H1 (cell line): ENCODE measurements at regions not wholly inside any gene's neighbourhood (a gene's known extent, or its start where the extent isn't known, plus 50 kb on each side); places are given as distances from the start of the nearest gene placed in this dataset.

Source experiments
- POLR2A ChIP-seq, 2 experiments: IDR thresholded peaks; 1 replicate in 1 of 2; 2 replicates in 1 of 2; pipeline ENCODE4 v1.6.1; 2011; ENCODE audit warnings: low read depth in 2 of 2, low read length in 2 of 2, mild to moderate bottlenecking in 2 of 2; ENCODE audit errors: control extremely low read depth in 1 of 2
- RNF2 ChIP-seq: fragments of 200-900, 300-1000 bp; sonication (generic); IDR thresholded peaks from 2 replicates; pipeline ENCODE4 v1.7.1; 2016; ENCODE audit warnings: borderline replicate concordance, low read depth, mild to moderate bottlenecking, antibody characterized with exemption, low read length; ENCODE audit not compliant: poor library complexity, severe bottlenecking; ENCODE audit errors: missing control alignments
- RXRA ChIP-seq: IDR thresholded peaks from 2 replicates; pipeline ENCODE4 v1.6.1; 2011; ENCODE audit warnings: low read depth, mild to moderate bottlenecking, low read length, moderate library complexity; ENCODE audit not compliant: insufficient read depth

- TF ChIP-seq RNF2 (no peak), POLR2A (IDR thresholded peaks at IDR 0.05; ENCODE audit: control extremely low read depth in 1 of 2, low read depth in 2 of 2, low read length in 2 of 2) (no peak), RXRA (no peak)
Measured at GRCh38 chrX:78540171-78540570, 119.0 kb downstream of the RTL3 start (continued).
